H1 (cell line): ENCODE measurements at regions not wholly inside any gene's neighbourhood (a gene's known extent, or its start where the extent isn't known, plus 50 kb on each side); places are given as distances from the start of the nearest gene placed in this dataset.

Source experiments
- CTCF ChIA-PET: fragments of 300-600 bp; sonication (Branson Sonifier 250); formaldehyde crosslinking; loops from one replicate; lab custom pipeline; 2021; ENCODE audit not compliant: partially characterized antibody; lab: Charles Lee
- POLR2A ChIA-PET: fragments of 300-600 bp; sonication (Branson Sonifier 250); formaldehyde crosslinking; loops from one replicate; lab custom pipeline; 2021; ENCODE audit warnings: inconsistent platforms; ENCODE audit not compliant: partially characterized antibody; lab: Charles Lee
- DNase-seq, 2 experiments: peaks; one replicate each; pipeline versions ENCODE4 v3.0.0 to v3.0.0-alpha.2; 2010 to 2022; ENCODE audit warnings: low spot score in 2 of 2, low read depth in 1 of 2, mixed read lengths in 1 of 2
- FAIRE-seq: peaks from 2 replicates; lab custom pipeline; 2011; peaks lifted over from hg19 to GRCh38; lab: Jason Lieb, UNC
- H2AFZ ChIP-seq: 2 replicates; pipeline ENCODE4 v1.8.1; 2012; ENCODE audit warnings: low read length, inconsistent platforms
- H2AK5ac ChIP-seq: 2 replicates; pipeline ENCODE4 v1.6.1; 2013; ENCODE audit warnings: low read depth, low read length
- H2BK120ac ChIP-seq: replicated peaks from 2 replicates; pipeline ENCODE3; 2013; ENCODE audit warnings: low read depth, low read length, inconsistent platforms
- H2BK12ac ChIP-seq: 2 replicates; pipeline ENCODE4 v1.6.1; 2013; ENCODE audit warnings: low read depth, low read length
- H2BK15ac ChIP-seq: 2 replicates; pipeline ENCODE4 v1.6.1; 2013; ENCODE audit warnings: low read length
- H2BK20ac ChIP-seq: 2 replicates; pipeline ENCODE4 v1.6.1; 2013; ENCODE audit warnings: low read length
- H2BK5ac ChIP-seq: 2 replicates; pipeline ENCODE4 v1.6.1; 2013; ENCODE audit warnings: low read depth, low read length
- H3K14ac ChIP-seq: 2 replicates; pipeline ENCODE4 v1.6.1; 2013; ENCODE audit warnings: inconsistent platforms; ENCODE audit not compliant: insufficient read length
- H3K18ac ChIP-seq: 2 replicates; pipeline ENCODE4 v1.6.1; 2013; ENCODE audit warnings: low read length; ENCODE audit errors: extremely low read depth
- H3K23ac ChIP-seq: 2 replicates; pipeline ENCODE4 v1.6.1; 2013; ENCODE audit warnings: inconsistent platforms; ENCODE audit not compliant: insufficient read length
- H3K23me2 ChIP-seq: 2 replicates; pipeline ENCODE4 v1.6.1; 2013; ENCODE audit warnings: low read depth, low read length
- H3K27ac ChIP-seq: 2 replicates; pipeline ENCODE4 v1.6.1; 2011; ENCODE audit warnings: low read depth, low read length, inconsistent platforms
- H3K27me3 ChIP-seq, 4 experiments: replicated peaks in 1 of 4; 1 replicate in 1 of 4; 2 replicates in 3 of 4; pipeline versions ENCODE4 v1.6.1 to v1.8.1; 2011 to 2013; ENCODE audit warnings: low read length in 3 of 4, mild to moderate bottlenecking in 3 of 4, inconsistent platforms in 2 of 4, mixed read lengths in 2 of 4, moderate library complexity in 1 of 4; ENCODE audit not compliant: control insufficient read depth in 3 of 4, insufficient read depth in 3 of 4; ENCODE audit errors: extremely low read depth in 1 of 4
- H3K36me3 ChIP-seq, 4 experiments: 2 replicates each; pipeline versions ENCODE4 v1.6.1 to v1.8.1; 2011 to 2013; ENCODE audit warnings: mild to moderate bottlenecking in 4 of 4, low read length in 3 of 4, moderate library complexity in 2 of 4, control low read depth in 1 of 4, inconsistent platforms in 1 of 4; ENCODE audit not compliant: insufficient read depth in 4 of 4, control insufficient read depth in 2 of 4
- H3K4ac ChIP-seq: replicated peaks from 2 replicates; pipeline ENCODE3; 2013; ENCODE audit warnings: low read length, low read depth, mixed read lengths, inconsistent platforms; ENCODE audit not compliant: insufficient read length
- H3K4me1 ChIP-seq, 4 experiments: replicated peaks in 1 of 4; 1 replicate in 1 of 4; 2 replicates in 3 of 4; pipeline versions ENCODE4 v1.6.1 to v1.8.1; 2011 to 2013; ENCODE audit warnings: low read length in 3 of 4, inconsistent platforms in 2 of 4, mixed read lengths in 1 of 4; ENCODE audit not compliant: insufficient read depth in 4 of 4, control insufficient read depth in 3 of 4
- H3K4me2 ChIP-seq, 2 experiments: 2 replicates each; pipeline versions ENCODE4 v1.6.1 to v1.8.1; 2011 to 2013; ENCODE audit warnings: low read depth in 2 of 2, low read length in 2 of 2, control low read depth in 1 of 2, inconsistent platforms in 1 of 2, mild to moderate bottlenecking in 1 of 2; ENCODE audit not compliant: insufficient read depth in 1 of 2
- H3K4me3 ChIP-seq, 4 experiments: fragments of 200-600, 300-600 bp in 1 of 4; sonication (generic), shearing (Covaris generic), sonication (Bioruptor Twin) in 1 of 4; 2 replicates each; pipeline versions ENCODE4 v1.5.1 to v1.8.1; 2011 to 2016; ENCODE audit warnings: low read length in 4 of 4, low read depth in 3 of 4, control low read depth in 2 of 4, inconsistent platforms in 2 of 4, mild to moderate bottlenecking in 2 of 4, mixed read lengths in 1 of 4, moderate library complexity in 1 of 4; ENCODE audit not compliant: insufficient read depth in 2 of 4; ENCODE audit errors: extremely low read depth in 1 of 4
- H3K56ac ChIP-seq: replicated peaks from 2 replicates; pipeline ENCODE3; 2013; ENCODE audit warnings: low read depth, mild to moderate bottlenecking, mixed read lengths, low read length, inconsistent platforms; ENCODE audit not compliant: insufficient read length
- H3K79me1 ChIP-seq: 2 replicates; pipeline ENCODE4 v1.6.1; 2013; ENCODE audit warnings: low read depth, low read length, control low read depth
- H3K79me2 ChIP-seq, 2 experiments: 2 replicates each; pipeline versions ENCODE4 v1.6.1 to v1.8.1; 2012 to 2013; ENCODE audit warnings: low read length in 2 of 2, mild to moderate bottlenecking in 2 of 2, inconsistent platforms in 1 of 2; ENCODE audit not compliant: insufficient read depth in 2 of 2, control insufficient read depth in 1 of 2
- H3K9ac ChIP-seq, 4 experiments: replicated peaks in 1 of 4; 1 replicate in 1 of 4; 2 replicates in 3 of 4; pipeline versions ENCODE4 v1.6.1 to v1.8.1; 2011 to 2013; ENCODE audit warnings: low read depth in 3 of 4, low read length in 3 of 4, control low read depth in 2 of 4, mild to moderate bottlenecking in 2 of 4, moderate library complexity in 2 of 4, inconsistent platforms in 1 of 4; ENCODE audit errors: extremely low read depth in 1 of 4
- H3K9me3 ChIP-seq, 2 experiments: 2 replicates each; pipeline versions ENCODE4 v1.6.1 to v1.8.1; 2012 to 2013; ENCODE audit warnings: mild to moderate bottlenecking in 2 of 2, moderate library complexity in 2 of 2, control low read depth in 1 of 2, inconsistent platforms in 1 of 2, low read depth in 1 of 2, low read length in 1 of 2, mixed read lengths in 1 of 2; ENCODE audit not compliant: insufficient read depth in 2 of 2
- H4K20me1 ChIP-seq, 2 experiments: replicated peaks in 1 of 2; 2 replicates each; pipeline versions ENCODE3 to v1.8.1; 2011 to 2013; ENCODE audit warnings: inconsistent platforms in 2 of 2, low read length in 2 of 2, mild to moderate bottlenecking in 1 of 2; ENCODE audit not compliant: insufficient read depth in 2 of 2, control insufficient read depth in 1 of 2
- H4K5ac ChIP-seq: 2 replicates; pipeline ENCODE4 v1.6.1; 2013; ENCODE audit warnings: low read length, low read depth, mixed read lengths, inconsistent platforms; ENCODE audit not compliant: insufficient read length
- H4K8ac ChIP-seq: 2 replicates; pipeline ENCODE4 v1.8.0; 2013; ENCODE audit warnings: mild to moderate bottlenecking, moderate library complexity, low read length, inconsistent platforms; ENCODE audit not compliant: insufficient read depth; ENCODE audit errors: extremely low read depth
- H4K91ac ChIP-seq: replicated peaks from 2 replicates; pipeline ENCODE3; 2013; ENCODE audit warnings: low read length, mixed read lengths, inconsistent platforms; ENCODE audit not compliant: insufficient read length
- CTBP2 ChIP-seq: IDR thresholded peaks from 2 replicates; pipeline ENCODE4 v1.7.0; 2011; ENCODE audit warnings: borderline replicate concordance, mild to moderate bottlenecking, moderate library complexity, mixed read lengths, low read length; ENCODE audit not compliant: insufficient read depth, insufficient read length
- EP300 ChIP-seq, 2 experiments: IDR thresholded peaks; 1 replicate in 1 of 2; 2 replicates in 1 of 2; pipeline ENCODE4 v1.6.1; 2011 to 2012; ENCODE audit warnings: low read depth in 2 of 2, low read length in 2 of 2, mild to moderate bottlenecking in 2 of 2, borderline replicate concordance in 1 of 2, inconsistent platforms in 1 of 2, moderate library complexity in 1 of 2
- EZH2 ChIP-seq: fragments of 200-600 bp; sonication (generic); IDR thresholded peaks from 2 replicates; pipeline ENCODE4 v1.7.1; 2012; ENCODE audit warnings: low read depth, mild to moderate bottlenecking, moderate library complexity, low read length, inconsistent platforms; ENCODE audit not compliant: severe bottlenecking
- KDM4A ChIP-seq: IDR thresholded peaks from one replicate; pipeline ENCODE4 v1.7.1; 2012; ENCODE audit warnings: low read depth, mild to moderate bottlenecking, moderate library complexity, low read length, inconsistent platforms; ENCODE audit not compliant: severe bottlenecking
- POLR2A ChIP-seq, 2 experiments: IDR thresholded peaks; 1 replicate in 1 of 2; 2 replicates in 1 of 2; pipeline ENCODE4 v1.6.1; 2011; ENCODE audit warnings: low read depth in 2 of 2, low read length in 2 of 2, mild to moderate bottlenecking in 2 of 2; ENCODE audit errors: control extremely low read depth in 1 of 2
- WGBS, 2 experiments: shearing (Covaris generic) in 1 of 2; methylation state at CpG; one replicate each; pipeline versions ENCODE4 v1.1.6 to v1.1.7; 2013 to 2015; ENCODE audit warnings: low lambda C conversion rate in 2 of 2, mixed read lengths in 2 of 2, inconsistent platforms in 1 of 2, low coverage in 1 of 2, missing lambda C conversion rate in 1 of 2; ENCODE audit not compliant: insufficient replicate concordance in 2 of 2, insufficient coverage in 1 of 2, insufficient read length in 1 of 2; ENCODE audit errors: extremely low coverage in 1 of 2, missing lambda C conversion rate in 1 of 2; 5-methylcytosine and 5-hydroxymethylcytosine counted together

DNA sequence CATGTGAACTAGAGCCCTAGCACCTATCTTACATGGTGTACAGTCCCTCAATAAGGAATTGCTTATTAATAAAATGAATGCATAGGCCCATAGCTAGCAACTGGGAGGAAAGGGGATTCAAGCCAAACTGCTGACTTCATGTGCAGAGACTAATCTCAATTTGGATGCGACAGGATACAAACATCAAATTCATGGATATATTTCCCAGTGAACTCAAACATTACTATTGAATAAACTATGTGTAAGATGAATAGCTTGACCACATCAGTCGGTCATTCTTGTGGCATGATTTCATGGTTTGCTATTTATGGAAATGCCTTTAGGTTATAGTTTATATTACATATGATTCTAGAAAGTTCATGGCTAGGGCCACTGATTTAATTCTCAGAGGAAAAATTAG is 268.6 kb upstream of the SLITRK3 start:
- H3K14ac ChIP-seq, result no peak overlapping the region
- no peak for DNase-seq
- FAIRE-seq, result no peak
- H2BK5ac ChIP-seq, result no peak overlapping the region
- H3K9ac ChIP-seq, result no peak overlapping the region
- H2BK20ac ChIP-seq, result no peak overlapping the region
- TF ChIP-seq KDM4A, result no peak
- TF ChIP-seq POLR2A (IDR thresholded peaks at IDR 0.05; ENCODE audit: control extremely low read depth in 1 of 2, low read depth in 2 of 2, low read length in 2 of 2), result no peak
- TF ChIP-seq EP300 (IDR thresholded peaks at IDR 0.05; ENCODE audit: borderline replicate concordance in 1 of 2, low read depth in 2 of 2, low read length in 2 of 2), result no peak
- no peak for TF ChIP-seq EZH2
- no peak for TF ChIP-seq CTBP2
- H2BK12ac ChIP-seq, result no peak overlapping the region
- H3K9me3 ChIP-seq, result no peaks in the 10 kb centered on the region
- no peak overlapping the region for H2BK120ac ChIP-seq
- ChIA-PET CTCF (interaction anchor here (0.9 kb wide), 1 partner anchor 10 kb away, joined by 3 read pairs; no protein-coding TSS in a partner anchor), POLR2A (no interaction called here)
- H3K56ac ChIP-seq, result no peak overlapping the region
- no peak overlapping the region for H3K4me2 ChIP-seq
- no peak overlapping the region for H4K8ac ChIP-seq
- H3K4me1 ChIP-seq, result no peaks in the 10 kb centered on the region
- H3K23ac ChIP-seq, result no peak overlapping the region
- no peaks in the 10 kb centered on the region for H3K79me1 ChIP-seq
- H3K27me3 ChIP-seq, result no peaks in the 10 kb centered on the region
- H2BK15ac ChIP-seq, result no peak overlapping the region
- H3K4me3 ChIP-seq, result no peak overlapping the region
- H2AFZ ChIP-seq, result no peak overlapping the region
- H2AK5ac ChIP-seq, result no peak overlapping the region
- H3K36me3 ChIP-seq, result no peaks in the 10 kb centered on the region
- no peak overlapping the region for H3K4ac ChIP-seq
- no peaks in the 10 kb centered on the region for H3K23me2 ChIP-seq
- H3K79me2 ChIP-seq, result no peaks in the 10 kb centered on the region
- 96% methylated on average over 2 of the region's 2 CpGs; no CpG with 5 or more reads in 1 of the 2 experiments for WGBS, 2 experiments
- no peak overlapping the region for H4K91ac ChIP-seq
- no peaks in the 10 kb centered on the region for H4K20me1 ChIP-seq
- H4K5ac ChIP-seq, result no peak overlapping the region
- H3K27ac ChIP-seq, result no peak overlapping the region
- no peak overlapping the region for H3K18ac ChIP-seq
